ENCODE measurements at regions not wholly inside any gene's neighbourhood (a gene's known extent, or its start where the extent isn't known, plus 50 kb on each side); places are given as distances from the start of the nearest gene placed in this dataset.

DNA sequence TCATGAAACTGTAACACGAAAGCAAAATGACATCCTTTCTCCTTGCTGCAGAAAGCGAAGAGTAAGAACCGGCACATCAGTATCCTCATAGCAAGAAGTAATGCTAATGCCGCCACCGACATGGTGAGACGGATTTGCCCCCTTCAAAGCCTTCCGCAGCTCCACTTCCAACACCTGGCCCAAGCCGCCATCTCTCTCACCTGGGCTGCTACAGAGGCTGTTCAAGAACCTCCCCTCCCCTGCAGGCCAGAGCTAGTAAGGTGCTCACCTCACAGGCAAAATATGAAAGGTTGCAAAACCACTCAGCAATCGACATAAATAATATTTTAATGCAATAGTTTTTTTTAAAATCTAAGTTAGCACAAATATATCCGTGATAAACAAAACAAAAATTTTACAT, 123.9 kb upstream of the FRMD4A start:
- H3K9me3 ChIP-seq (ENCODE audit: control insufficient read depth, insufficient read depth, low read depth, low read length), result no peaks in the 10 kb centered on the region
- H3K4me1 ChIP-seq (ENCODE audit: control insufficient read depth, insufficient read depth, low read length), result no peaks in the 10 kb centered on the region
- no peaks in the 10 kb centered on the region for H3K36me3 ChIP-seq (ENCODE audit: control insufficient read depth in 2 of 2, insufficient read depth in 1 of 2, low read length in 2 of 2)
- H3K4me3 ChIP-seq (ENCODE audit: low read depth, low read length), result no peak overlapping the region
- POLR2A ChIA-PET, result no interaction called here
- H3K27ac ChIP-seq (ENCODE audit: extremely low read depth, low read depth, low read length), result no peak overlapping the region
- TF ChIP-seq ZNF776 (tag by site-specific recombination; IDR thresholded peaks at IDR 0.05; ENCODE audit: borderline replicate concordance) (no peak), ZNF670 (tag by site-specific recombination; IDR thresholded peaks at IDR 0.05; ENCODE audit: low read depth) (no peak), ZNF600 (tag by site-specific recombination; IDR thresholded peaks at IDR 0.05) (no peak), ZFP41 (tag by site-specific recombination; IDR thresholded peaks at IDR 0.05; ENCODE audit: borderline replicate concordance) (no peak), KLF8 (tag by site-specific recombination; IDR thresholded peaks at IDR 0.05) (no peak), ZNF48 (tag by site-specific recombination; IDR thresholded peaks at IDR 0.05) (no peak), ZNF248 (tag by site-specific recombination; IDR thresholded peaks at IDR 0.05) (no peak), SCRT2 (tag by site-specific recombination; IDR thresholded peaks at IDR 0.05) (no peak), ZXDB (tag by site-specific recombination; IDR thresholded peaks at IDR 0.05) (no peak), ZNF843 (tag by site-specific recombination; IDR thresholded peaks at IDR 0.05) (no peak), ZNF174 (tag by site-specific recombination; IDR thresholded peaks at IDR 0.05) (no peak), ZNF354C (tag by site-specific recombination; IDR thresholded peaks at IDR 0.05; ENCODE audit: borderline replicate concordance, low read depth) (no peak), ZNF132 (tag by site-specific recombination; IDR thresholded peaks at IDR 0.05; ENCODE audit: borderline replicate concordance) (no peak)
- TF ChIP-seq, protein P1, sequence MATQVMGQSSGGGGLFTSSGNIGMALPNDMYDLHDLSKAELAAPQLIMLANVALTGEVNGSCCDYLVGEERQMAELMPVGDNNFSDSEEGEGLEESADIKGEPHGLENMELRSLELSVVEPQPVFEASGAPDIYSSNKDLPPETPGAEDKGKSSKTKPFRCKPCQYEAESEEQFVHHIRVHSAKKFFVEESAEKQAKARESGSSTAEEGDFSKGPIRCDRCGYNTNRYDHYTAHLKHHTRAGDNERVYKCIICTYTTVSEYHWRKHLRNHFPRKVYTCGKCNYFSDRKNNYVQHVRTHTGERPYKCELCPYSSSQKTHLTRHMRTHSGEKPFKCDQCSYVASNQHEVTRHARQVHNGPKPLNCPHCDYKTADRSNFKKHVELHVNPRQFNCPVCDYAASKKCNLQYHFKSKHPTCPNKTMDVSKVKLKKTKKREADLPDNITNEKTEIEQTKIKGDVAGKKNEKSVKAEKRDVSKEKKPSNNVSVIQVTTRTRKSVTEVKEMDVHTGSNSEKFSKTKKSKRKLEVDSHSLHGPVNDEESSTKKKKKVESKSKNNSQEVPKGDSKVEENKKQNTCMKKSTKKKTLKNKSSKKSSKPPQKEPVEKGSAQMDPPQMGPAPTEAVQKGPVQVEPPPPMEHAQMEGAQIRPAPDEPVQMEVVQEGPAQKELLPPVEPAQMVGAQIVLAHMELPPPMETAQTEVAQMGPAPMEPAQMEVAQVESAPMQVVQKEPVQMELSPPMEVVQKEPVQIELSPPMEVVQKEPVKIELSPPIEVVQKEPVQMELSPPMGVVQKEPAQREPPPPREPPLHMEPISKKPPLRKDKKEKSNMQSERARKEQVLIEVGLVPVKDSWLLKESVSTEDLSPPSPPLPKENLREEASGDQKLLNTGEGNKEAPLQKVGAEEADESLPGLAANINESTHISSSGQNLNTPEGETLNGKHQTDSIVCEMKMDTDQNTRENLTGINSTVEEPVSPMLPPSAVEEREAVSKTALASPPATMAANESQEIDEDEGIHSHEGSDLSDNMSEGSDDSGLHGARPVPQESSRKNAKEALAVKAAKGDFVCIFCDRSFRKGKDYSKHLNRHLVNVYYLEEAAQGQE (tag by site-specific recombination; IDR thresholded peaks at IDR 0.05), result no peak
- TF ChIP-seq, protein P2, sequence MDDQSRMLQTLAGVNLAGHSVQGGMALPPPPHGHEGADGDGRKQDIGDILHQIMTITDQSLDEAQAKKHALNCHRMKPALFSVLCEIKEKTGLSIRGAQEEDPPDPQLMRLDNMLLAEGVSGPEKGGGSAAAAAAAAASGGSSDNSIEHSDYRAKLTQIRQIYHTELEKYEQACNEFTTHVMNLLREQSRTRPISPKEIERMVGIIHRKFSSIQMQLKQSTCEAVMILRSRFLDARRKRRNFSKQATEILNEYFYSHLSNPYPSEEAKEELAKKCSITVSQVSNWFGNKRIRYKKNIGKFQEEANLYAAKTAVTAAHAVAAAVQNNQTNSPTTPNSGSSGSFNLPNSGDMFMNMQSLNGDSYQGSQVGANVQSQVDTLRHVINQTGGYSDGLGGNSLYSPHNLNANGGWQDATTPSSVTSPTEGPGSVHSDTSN (CRISPR knock-in tag; IDR thresholded peaks at IDR 0.05), result no peak
- CTCF ChIA-PET, result interaction anchor here (1.1 kb wide), 1 partner anchor 23 kb away, joined by 4 read pairs; no protein-coding TSS in a partner anchor

DNA sequence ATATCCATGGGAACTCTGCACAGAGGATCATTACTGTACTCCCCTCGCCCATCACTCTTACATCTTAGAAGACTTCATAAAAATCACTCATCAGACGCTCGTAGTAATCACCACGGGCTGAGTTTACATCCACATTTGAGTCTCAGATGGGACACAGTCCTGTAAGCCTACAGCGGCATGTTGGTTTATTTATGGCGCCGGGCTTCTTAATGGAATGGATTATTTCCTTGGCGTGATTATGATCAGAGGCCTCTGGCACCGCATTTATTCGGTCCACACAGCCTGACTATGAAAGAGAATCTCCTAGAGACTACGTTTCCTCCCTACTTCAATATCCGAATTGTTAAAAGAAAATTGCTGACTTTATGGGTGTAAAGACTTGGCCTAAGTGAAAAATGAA, 123.5 kb upstream of the FRMD4A start:
- ChIA-PET CTCF (interaction anchor here (0.6 to 1.3 kb wide), 2 partner anchors 650 to 836 kb away, joined by 3 to 4 read pairs; no protein-coding TSS in a partner anchor), POLR2A (no interaction called here)
- Histone ChIP-seq H3K36me3 (ENCODE audit: control insufficient read depth in 2 of 2, insufficient read depth in 1 of 2, low read length in 2 of 2) (no peaks in the 10 kb centered on the region), H3K27ac (ENCODE audit: extremely low read depth, low read depth, low read length) (no peak overlapping the region), H3K4me3 (ENCODE audit: low read depth, low read length) (no peak overlapping the region), H3K4me1 (ENCODE audit: control insufficient read depth, insufficient read depth, low read length) (no peaks in the 10 kb centered on the region), H3K9me3 (ENCODE audit: control insufficient read depth, insufficient read depth, low read depth, low read length) (no peaks in the 10 kb centered on the region)
- TF ChIP-seq ZNF624 (tag by site-specific recombination; IDR thresholded peaks at IDR 0.05), result no peak

DNA sequence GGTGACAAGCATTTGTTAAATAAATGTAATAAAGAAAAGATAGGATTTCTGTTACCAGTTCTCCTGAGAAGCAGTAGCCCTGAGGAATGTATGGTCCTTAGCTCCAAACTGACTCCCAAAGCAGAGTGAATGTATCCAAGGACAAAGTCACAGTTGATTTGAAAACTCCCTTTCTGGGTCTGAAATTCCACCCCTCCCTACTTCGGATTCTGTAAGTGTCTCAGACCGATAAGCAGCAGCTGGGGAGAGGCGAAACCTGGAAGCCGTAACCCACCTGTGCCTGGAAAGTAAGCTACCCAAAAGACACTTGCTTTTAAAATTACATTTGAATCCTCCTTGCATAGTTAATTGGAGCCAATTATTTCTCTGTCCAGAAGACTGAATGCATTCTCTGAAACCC, 122.9 kb upstream of the FRMD4A start:
- POLR2A ChIA-PET, result no interaction called here
- no peak overlapping the region for H3K4me3 ChIP-seq (ENCODE audit: low read depth, low read length)
- H3K9me3 ChIP-seq (ENCODE audit: control insufficient read depth, insufficient read depth, low read depth, low read length), result no peaks in the 10 kb centered on the region
- CTCF ChIA-PET, result interaction anchor here (0.6 to 1.3 kb wide), 2 partner anchors 650 to 836 kb away, joined by 3 to 4 read pairs; no protein-coding TSS in a partner anchor
- H3K36me3 ChIP-seq (ENCODE audit: control insufficient read depth in 2 of 2, insufficient read depth in 1 of 2, low read length in 2 of 2), result no peaks in the 10 kb centered on the region
- no peak overlapping the region for H3K27ac ChIP-seq (ENCODE audit: extremely low read depth, low read depth, low read length)
- no peaks in the 10 kb centered on the region for H3K4me1 ChIP-seq (ENCODE audit: control insufficient read depth, insufficient read depth, low read length)
- no peak for TF ChIP-seq ZNF660 (tag by site-specific recombination; IDR thresholded peaks at IDR 0.05)
- TF ChIP-seq OSR2 (tag by site-specific recombination; IDR thresholded peaks at IDR 0.05), result no peak
- TF ChIP-seq ZNF2 (tag by site-specific recombination; IDR thresholded peaks at IDR 0.05), result no peak
- no peak for TF ChIP-seq ZBTB7A (tag by site-specific recombination; IDR thresholded peaks at IDR 0.05; ENCODE audit: low read depth)
- TF ChIP-seq, protein P3, sequence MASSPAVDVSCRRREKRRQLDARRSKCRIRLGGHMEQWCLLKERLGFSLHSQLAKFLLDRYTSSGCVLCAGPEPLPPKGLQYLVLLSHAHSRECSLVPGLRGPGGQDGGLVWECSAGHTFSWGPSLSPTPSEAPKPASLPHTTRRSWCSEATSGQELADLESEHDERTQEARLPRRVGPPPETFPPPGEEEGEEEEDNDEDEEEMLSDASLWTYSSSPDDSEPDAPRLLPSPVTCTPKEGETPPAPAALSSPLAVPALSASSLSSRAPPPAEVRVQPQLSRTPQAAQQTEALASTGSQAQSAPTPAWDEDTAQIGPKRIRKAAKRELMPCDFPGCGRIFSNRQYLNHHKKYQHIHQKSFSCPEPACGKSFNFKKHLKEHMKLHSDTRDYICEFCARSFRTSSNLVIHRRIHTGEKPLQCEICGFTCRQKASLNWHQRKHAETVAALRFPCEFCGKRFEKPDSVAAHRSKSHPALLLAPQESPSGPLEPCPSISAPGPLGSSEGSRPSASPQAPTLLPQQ (tag by site-specific recombination; IDR thresholded peaks at IDR 0.05), result no peak
- TF ChIP-seq REPIN1 (tag by site-specific recombination; IDR thresholded peaks at IDR 0.05; ENCODE audit: low read depth), result no peak
- no peak for TF ChIP-seq HOXD13 (CRISPR knock-in tag; IDR thresholded peaks at IDR 0.05; ENCODE audit: borderline replicate concordance)
- TF ChIP-seq, protein P4, sequence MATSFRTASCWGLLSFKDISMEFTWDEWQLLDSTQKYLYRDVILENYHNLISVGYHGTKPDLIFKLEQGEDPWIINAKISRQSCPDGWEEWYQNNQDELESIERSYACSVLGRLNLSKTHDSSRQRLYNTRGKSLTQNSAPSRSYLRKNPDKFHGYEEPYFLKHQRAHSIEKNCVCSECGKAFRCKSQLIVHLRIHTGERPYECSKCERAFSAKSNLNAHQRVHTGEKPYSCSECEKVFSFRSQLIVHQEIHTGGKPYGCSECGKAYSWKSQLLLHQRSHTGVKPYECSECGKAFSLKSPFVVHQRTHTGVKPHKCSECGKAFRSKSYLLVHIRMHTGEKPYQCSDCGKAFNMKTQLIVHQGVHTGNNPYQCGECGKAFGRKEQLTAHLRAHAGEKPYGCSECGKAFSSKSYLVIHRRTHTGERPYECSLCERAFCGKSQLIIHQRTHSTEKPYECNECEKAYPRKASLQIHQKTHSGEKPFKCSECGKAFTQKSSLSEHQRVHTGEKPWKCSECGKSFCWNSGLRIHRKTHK (tag by site-specific recombination; IDR thresholded peaks at IDR 0.05), result no peak
